ENCODE measurements at regions not wholly inside any gene's neighbourhood (a gene's known extent, or its start where the extent isn't known, plus 50 kb on each side); places are given as distances from the start of the nearest gene placed in this dataset.

DNA sequence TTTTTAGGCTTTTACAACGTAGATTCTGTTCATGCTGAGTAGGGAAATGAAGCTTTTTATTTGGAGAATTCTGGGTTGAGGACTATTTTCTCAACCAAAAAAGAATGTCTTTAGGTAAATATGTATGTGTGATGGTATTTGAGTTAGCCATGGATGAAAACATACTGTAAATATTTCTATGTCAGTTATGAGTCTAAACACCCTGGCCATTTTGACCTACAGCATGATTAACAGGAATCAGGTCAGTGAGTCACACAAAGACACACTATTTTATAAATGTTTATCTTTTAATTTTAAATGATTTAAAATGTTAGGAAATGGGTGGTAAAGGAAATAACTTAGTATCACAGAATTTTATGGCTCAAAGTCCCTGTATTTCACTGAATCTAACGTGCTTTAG is 851.7 kb upstream of the MAP3K7 start:
- Mint-ChIP-seq H3K27ac (ENCODE audit: unreplicated experiment) (no peak overlapping the region), H3K36me3 (ENCODE audit: unreplicated experiment) (no peaks in the 10 kb centered on the region), H3K4me3 (ENCODE audit: unreplicated experiment) (no peak overlapping the region), H3K9me3 (ENCODE audit: unreplicated experiment) (peaks cover 2% of the 10 kb centered on the region), H3K4me1 (ENCODE audit: low read depth, unreplicated experiment) (peaks cover 24% of the 10 kb centered on the region), H3K27me3 (ENCODE audit: unreplicated experiment) (no peaks in the 10 kb centered on the region)
- no peak for DNase-seq
- TF ChIP-seq CTCF (IDR thresholded peaks at IDR 0.05; ENCODE audit: partially characterized antibody, unreplicated experiment): no peak

DNA sequence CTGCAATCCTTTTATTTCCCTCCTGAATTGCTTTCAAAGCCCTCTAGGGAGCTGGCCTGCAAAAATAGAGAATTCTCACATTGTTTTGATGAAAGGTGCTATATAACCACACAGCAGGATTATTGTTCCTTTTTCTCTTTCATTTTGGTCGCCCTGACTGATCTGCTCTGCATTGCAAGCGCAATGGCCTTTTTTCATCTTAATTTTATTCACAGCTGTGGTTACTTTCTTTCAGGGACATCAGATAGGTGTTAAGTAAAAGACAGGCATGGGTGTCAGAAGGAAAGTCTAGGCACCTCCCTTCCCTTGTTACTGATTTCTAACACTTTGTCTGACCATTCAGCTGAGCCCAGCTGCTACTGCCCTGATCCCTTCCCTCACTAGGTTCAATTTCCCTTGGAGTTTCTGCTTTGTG is 850.5 kb upstream of the MAP3K7 start:
- Mint-ChIP-seq H3K27me3 (ENCODE audit: unreplicated experiment) (no peaks in the 10 kb centered on the region), H3K36me3 (ENCODE audit: unreplicated experiment) (no peaks in the 10 kb centered on the region), H3K27ac (ENCODE audit: unreplicated experiment) (peak overlapping the region; percentile 90), H3K9me3 (ENCODE audit: unreplicated experiment) (no peaks in the 10 kb centered on the region), H3K4me1 (ENCODE audit: low read depth, unreplicated experiment) (peaks cover 24% of the 10 kb centered on the region), H3K4me3 (ENCODE audit: unreplicated experiment) (peak overlapping the region; percentile 47)
- no peak for TF ChIP-seq CTCF (IDR thresholded peaks at IDR 0.05; ENCODE audit: partially characterized antibody, unreplicated experiment)
- DNase-seq: no peak

DNA sequence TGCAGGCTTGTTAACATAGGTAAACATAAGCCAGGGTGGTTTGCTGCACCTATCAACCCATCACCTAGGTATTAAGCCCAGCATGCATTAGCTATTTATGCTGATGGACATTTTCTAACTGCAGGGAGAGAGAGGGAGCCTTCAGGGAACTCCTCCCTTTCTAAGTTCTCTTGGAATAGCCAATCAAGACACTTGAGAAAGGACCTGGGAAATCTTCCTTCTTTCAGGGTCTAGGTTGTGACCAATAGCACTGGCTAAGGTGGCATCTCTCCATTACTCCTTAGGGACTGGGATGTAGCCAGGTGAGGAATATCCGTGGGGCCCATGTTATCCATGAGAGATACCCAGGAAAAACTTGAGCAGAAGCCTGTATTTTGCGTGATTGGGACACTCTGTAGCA is 849.6 kb upstream of the MAP3K7 start:
- Mint-ChIP-seq H3K36me3 (ENCODE audit: unreplicated experiment) (no peaks in the 10 kb centered on the region), H3K27ac (ENCODE audit: unreplicated experiment) (no peak overlapping the region), H3K4me3 (ENCODE audit: unreplicated experiment) (no peak overlapping the region), H3K9me3 (ENCODE audit: unreplicated experiment) (no peaks in the 10 kb centered on the region), H3K4me1 (ENCODE audit: low read depth, unreplicated experiment) (peaks cover 24% of the 10 kb centered on the region), H3K27me3 (ENCODE audit: unreplicated experiment) (peaks cover 2% of the 10 kb centered on the region)
- TF ChIP-seq CTCF (IDR thresholded peaks at IDR 0.05; ENCODE audit: partially characterized antibody, unreplicated experiment): no peak
- no peak for DNase-seq

DNA sequence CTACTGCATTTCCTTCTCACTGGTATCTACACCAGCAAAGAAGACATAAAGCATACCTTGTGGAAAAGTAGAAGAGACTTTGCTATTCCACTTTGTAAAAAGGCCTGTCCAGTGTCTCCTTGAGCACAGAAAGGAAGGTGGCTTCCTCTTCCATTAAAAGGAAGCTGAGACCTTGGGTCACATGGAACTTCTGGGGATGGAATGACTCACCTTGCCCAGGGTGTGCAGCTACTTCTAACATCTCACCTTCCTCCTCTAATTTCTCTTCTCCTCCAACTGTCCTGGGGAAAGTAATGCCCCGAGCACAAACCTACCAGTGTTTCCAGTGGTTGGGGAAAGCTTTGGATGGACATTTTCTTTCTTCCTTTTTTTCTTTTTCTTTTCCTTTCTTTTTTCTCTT is 848.8 kb upstream of the MAP3K7 start:
- no peak overlapping the region for H3K4me3 Mint-ChIP-seq (ENCODE audit: unreplicated experiment)
- peaks cover 24% of the 10 kb centered on the region for H3K4me1 Mint-ChIP-seq (ENCODE audit: low read depth, unreplicated experiment)
- peaks cover 2% of the 10 kb centered on the region for H3K27me3 Mint-ChIP-seq (ENCODE audit: unreplicated experiment)
- no peaks in the 10 kb centered on the region for H3K36me3 Mint-ChIP-seq (ENCODE audit: unreplicated experiment)
- no peak for DNase-seq
- H3K27ac Mint-ChIP-seq (ENCODE audit: unreplicated experiment): no peak overlapping the region
- no peaks in the 10 kb centered on the region for H3K9me3 Mint-ChIP-seq (ENCODE audit: unreplicated experiment)
- no peak for TF ChIP-seq CTCF (IDR thresholded peaks at IDR 0.05; ENCODE audit: partially characterized antibody, unreplicated experiment)

DNA sequence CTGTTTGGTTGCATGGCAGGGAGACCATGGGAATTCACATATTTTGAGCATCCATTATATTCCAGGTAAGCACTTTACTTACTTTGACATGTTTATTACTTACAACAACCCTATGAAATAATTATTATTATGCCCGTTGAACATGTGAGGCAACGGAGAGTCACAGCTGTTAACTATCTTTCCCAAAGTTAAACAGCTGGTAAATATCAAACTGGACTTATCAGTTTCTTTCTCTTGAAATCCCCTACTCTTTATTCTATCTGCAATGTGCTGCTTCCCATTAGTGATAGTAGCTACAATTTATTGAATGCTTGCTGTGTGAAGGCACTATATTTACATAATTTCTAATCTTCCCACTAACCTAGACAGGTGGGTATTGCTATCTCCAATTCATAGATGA is 847.7 kb upstream of the MAP3K7 start:
- no peaks in the 10 kb centered on the region for H3K36me3 Mint-ChIP-seq (ENCODE audit: unreplicated experiment)
- no peak for DNase-seq
- H3K27ac Mint-ChIP-seq (ENCODE audit: unreplicated experiment): no peak overlapping the region
- peaks cover 22% of the 10 kb centered on the region for H3K4me1 Mint-ChIP-seq (ENCODE audit: low read depth, unreplicated experiment)
- TF ChIP-seq CTCF (IDR thresholded peaks at IDR 0.05; ENCODE audit: partially characterized antibody, unreplicated experiment): no peak
- H3K4me3 Mint-ChIP-seq (ENCODE audit: unreplicated experiment): no peak overlapping the region
- no peaks in the 10 kb centered on the region for H3K9me3 Mint-ChIP-seq (ENCODE audit: unreplicated experiment)
- H3K27me3 Mint-ChIP-seq (ENCODE audit: unreplicated experiment): peaks cover 2% of the 10 kb centered on the region

Data from glutamatergic neuron (in vitro differentiated cells).